GM10266 (cell line): ENCODE measurements at regions not wholly inside any gene's neighbourhood (a gene's known extent, or its start where the extent isn't known, plus 50 kb on each side); places are given as distances from the start of the nearest gene placed in this dataset.
A peak's percentile ranks its signal among the peaks of the same experiment; 100 is the strongest.

Experiments
- DNase-seq: peaks from one replicate; pipeline ENCODE4 v3.0.0; 2012; ENCODE audit errors: extremely low spot score
- TF ChIP-seq, protein P1 (sequence below): IDR thresholded peaks from 2 replicates; pipeline ENCODE4 v1.5.1; 2012; ENCODE audit warnings: mild to moderate bottlenecking, low read depth; ENCODE audit not compliant: control insufficient read depth, insufficient read depth; ENCODE audit errors: missing control alignments

DNA sequence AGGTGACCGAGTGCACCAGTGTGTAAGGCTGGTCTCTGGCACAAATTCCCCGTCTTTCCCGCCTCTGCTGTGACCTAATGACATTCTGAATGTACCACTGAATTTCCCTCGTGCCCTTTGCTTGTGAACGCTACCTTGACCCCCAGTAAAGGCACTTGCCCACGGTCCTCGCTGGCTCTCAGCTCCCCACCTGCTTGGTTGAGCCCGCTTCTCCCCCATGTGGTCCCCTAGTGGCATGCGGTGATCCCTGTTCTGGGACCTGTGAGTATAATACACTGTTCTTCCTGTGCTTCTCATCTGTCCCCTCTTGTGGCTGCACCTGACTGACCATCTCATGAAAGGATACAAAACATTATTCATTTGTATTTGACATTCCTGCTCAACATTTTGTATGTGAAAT is 495.7 kb downstream of the INHBA start:
- TF ChIP-seq, protein P1, sequence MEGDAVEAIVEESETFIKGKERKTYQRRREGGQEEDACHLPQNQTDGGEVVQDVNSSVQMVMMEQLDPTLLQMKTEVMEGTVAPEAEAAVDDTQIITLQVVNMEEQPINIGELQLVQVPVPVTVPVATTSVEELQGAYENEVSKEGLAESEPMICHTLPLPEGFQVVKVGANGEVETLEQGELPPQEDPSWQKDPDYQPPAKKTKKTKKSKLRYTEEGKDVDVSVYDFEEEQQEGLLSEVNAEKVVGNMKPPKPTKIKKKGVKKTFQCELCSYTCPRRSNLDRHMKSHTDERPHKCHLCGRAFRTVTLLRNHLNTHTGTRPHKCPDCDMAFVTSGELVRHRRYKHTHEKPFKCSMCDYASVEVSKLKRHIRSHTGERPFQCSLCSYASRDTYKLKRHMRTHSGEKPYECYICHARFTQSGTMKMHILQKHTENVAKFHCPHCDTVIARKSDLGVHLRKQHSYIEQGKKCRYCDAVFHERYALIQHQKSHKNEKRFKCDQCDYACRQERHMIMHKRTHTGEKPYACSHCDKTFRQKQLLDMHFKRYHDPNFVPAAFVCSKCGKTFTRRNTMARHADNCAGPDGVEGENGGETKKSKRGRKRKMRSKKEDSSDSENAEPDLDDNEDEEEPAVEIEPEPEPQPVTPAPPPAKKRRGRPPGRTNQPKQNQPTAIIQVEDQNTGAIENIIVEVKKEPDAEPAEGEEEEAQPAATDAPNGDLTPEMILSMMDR = no peak
- DNase-seq = no peak

DNA sequence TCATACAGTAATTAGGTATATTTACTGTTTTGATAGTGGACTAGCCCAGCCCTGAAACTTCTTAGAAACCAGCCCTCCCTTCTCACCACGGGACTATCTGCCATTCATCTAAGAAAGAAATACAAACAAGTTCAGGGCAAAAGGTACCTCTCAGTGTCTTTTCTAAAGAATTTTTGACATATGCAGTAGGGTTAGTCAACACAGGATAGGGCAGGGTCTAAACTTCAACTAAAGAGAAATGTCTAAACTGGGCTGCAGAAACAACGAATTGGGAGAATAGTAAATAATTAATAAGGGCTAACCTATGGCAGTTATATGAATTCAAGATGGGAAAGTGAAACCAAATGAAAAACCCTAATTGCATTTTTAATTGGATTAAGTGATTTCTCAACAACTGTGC is 496.6 kb downstream of the INHBA start:
- TF ChIP-seq, protein P1 = no peak
- no peak for DNase-seq

DNA sequence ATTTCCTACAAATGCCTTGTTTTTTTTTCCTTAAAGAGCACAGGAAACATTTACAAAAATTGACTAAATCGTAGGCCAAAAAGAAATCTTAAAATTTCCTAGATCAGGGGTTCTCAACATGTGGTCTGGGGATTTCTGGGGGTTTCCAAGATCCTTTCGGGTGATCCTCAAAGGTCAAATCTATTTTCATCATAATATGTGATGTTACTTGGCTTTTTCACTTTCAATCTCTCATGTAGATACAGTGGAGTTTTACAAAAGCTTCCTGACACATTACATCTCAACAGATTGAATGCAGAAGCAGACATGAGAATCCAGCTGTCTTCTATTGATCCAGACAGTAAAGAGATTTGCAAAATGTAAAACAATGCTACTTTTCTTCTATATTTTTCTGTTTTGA is 497.3 kb downstream of the INHBA start:
- TF ChIP-seq, protein P1 = no peak
- DNase-seq = peak; percentile 30

DNA sequence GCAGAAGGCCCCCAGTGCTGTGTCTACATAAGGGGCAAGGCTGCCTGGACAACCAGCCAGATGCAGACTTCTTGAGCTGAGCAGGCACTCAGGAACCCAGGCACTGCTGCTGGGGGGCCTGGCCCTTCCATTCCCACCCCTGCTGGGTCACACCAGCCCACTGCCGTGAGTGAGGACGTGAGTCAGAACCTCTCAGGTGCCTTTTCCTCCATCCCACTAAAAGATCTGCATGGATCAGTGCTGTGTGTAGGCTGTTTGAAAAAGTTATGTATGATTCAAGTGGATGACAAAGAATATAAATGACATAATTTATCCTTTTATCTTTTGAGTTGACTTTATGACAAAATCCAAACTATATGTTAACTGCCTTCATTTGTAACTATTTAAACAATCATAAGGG is 499.3 kb downstream of the INHBA start:
- no peak for DNase-seq
- TF ChIP-seq, protein P1 = no peak

DNA sequence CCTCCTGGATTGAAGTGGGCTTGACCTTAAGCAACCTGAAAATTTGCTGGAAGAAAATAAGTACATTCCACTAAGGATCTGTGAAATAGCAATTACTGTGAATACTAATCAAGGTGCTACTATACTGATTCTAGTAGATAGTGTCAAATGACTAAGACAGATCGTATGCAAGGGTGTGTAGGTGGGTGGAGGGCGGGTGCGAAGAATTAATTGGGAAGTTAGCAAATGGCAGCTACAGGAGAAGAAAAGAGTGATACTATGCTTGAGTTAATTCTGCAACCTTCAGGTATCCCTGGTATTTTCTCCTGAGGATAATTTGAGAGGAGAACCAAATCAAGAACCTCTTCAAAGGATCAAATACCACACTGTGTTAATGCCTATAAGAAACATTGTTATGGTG is 501.9 kb downstream of the INHBA start:
- no peak for DNase-seq
- TF ChIP-seq, protein P1 = no peak

DNA sequence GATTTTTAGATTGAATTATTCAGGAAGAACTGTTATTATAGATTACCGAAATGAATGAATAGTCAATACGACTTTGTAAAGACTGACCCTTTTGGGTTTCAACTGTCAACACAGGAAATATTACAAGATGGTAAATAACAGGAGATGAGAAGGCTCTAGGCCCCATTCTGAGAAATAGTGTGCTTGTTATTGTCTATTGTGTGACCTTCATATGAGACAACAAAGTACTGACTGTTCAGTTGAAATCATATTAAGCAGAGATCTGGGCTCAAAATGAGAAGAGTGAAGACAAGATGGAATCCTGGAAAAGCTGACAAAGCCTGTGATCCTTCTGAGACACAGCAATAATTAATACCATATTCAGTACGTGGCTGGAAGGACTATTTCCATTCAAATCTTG is 503.8 kb downstream of the INHBA start:
- TF ChIP-seq, protein P1 = no peak
- no peak for DNase-seq

DNA sequence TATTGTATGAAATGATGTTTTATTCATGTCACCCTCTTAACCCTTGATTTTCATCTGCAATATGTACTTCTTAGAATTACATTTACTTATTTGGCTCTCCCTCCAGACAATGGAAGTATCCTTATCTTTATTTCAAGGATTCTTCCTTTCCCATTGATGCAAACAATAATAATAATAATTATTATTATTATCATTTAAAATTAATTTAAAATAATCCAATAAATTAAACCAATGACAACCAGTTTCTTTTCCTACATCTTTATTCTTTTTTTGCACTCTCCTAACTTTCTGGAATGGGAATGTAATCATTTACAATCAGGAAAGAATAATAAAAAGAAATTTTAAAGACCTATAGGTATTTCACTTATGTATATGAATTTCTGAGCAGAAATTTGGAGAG is 504.4 kb downstream of the INHBA start:
- no peak for DNase-seq
- TF ChIP-seq, protein P1 = no peak

DNA sequence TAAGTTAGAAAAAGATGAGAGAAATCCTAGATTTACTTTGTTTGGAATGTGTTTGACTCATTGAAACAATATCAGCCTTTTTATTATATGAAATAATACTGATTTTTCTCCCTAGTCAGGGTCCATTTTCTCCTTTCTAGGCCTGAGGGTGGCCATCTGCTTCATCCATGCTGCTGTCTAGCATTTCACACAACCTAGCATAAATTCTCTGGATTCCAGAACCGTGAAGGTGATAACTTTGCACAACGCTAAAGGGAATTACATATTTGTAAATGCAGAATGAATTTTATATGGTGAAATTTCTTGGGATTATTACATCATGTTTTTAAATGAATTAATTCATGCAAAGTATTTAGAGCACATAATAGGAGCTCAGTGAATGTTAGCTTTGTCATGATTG is 505.1 kb downstream of the INHBA start:
- DNase-seq = no peak
- TF ChIP-seq, protein P1 = no peak
